ENCODE measurements at regions not wholly inside any gene's neighbourhood (a gene's known extent, or its start where the extent isn't known, plus 50 kb on each side); places are given as distances from the start of the nearest gene placed in this dataset.

DNA sequence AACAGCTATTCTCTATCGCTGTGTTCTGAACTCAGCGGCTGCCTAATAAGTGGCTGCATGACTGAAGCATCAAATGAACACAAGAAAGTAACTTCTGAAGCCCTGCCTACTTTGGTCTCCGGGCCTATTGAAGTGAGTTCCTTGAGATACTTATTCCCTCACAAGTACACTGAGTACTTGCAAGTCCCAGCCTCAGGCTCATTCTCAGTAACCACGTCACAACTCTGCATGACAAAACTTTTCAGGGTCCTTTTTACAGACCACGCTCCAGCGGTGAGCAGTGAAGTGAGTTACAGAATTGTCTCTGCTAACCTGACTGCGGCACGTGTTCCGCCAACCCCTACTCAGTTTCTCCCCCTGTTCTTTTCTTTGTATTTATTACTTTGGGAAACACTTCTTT, 1342.7 kb upstream of the ADGRL4 start:
- H3K79me2 ChIP-seq (ENCODE audit: low read length): no peaks in the 10 kb centered on the region
- H3K9me2 ChIP-seq (replicated peaks; ENCODE audit: insufficient read depth, low read length): no peaks in the 10 kb centered on the region
- no peak for TF ChIP-seq EZH2 (optimal IDR thresholded peaks at IDR 0.05; ENCODE audit: low read depth, low read length)
- TF ChIP-seq, protein P1, sequence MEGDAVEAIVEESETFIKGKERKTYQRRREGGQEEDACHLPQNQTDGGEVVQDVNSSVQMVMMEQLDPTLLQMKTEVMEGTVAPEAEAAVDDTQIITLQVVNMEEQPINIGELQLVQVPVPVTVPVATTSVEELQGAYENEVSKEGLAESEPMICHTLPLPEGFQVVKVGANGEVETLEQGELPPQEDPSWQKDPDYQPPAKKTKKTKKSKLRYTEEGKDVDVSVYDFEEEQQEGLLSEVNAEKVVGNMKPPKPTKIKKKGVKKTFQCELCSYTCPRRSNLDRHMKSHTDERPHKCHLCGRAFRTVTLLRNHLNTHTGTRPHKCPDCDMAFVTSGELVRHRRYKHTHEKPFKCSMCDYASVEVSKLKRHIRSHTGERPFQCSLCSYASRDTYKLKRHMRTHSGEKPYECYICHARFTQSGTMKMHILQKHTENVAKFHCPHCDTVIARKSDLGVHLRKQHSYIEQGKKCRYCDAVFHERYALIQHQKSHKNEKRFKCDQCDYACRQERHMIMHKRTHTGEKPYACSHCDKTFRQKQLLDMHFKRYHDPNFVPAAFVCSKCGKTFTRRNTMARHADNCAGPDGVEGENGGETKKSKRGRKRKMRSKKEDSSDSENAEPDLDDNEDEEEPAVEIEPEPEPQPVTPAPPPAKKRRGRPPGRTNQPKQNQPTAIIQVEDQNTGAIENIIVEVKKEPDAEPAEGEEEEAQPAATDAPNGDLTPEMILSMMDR (IDR thresholded peaks at IDR 0.05; ENCODE audit: low read length): no peak
- H2AFZ ChIP-seq (ENCODE audit: low read length): no peak overlapping the region
- no peaks in the 10 kb centered on the region for H4K20me1 ChIP-seq (ENCODE audit: insufficient read depth, low read length)
- no peak overlapping the region for H3K4me3 ChIP-seq (ENCODE audit: low read length)
- no peaks in the 10 kb centered on the region for H3K4me1 ChIP-seq (ENCODE audit: low read length)
- H3K27ac ChIP-seq (ENCODE audit: low read length): no peak overlapping the region
- no peaks in the 10 kb centered on the region for H3K27me3 ChIP-seq (replicated peaks; ENCODE audit: insufficient read depth, low read length)
- no peaks in the 10 kb centered on the region for H3K36me3 ChIP-seq (replicated peaks; ENCODE audit: insufficient read depth, low read length)
- H3K9me3 ChIP-seq (replicated peaks; ENCODE audit: insufficient read depth, low read length): no peaks in the 10 kb centered on the region
- H3K4me2 ChIP-seq (ENCODE audit: low read depth, low read length): no peak overlapping the region
- no peak for DNase-seq
- H3F3A ChIP-seq (ENCODE audit: insufficient read depth, low read length): no peaks in the 10 kb centered on the region
- no peak overlapping the region for H3K9ac ChIP-seq (ENCODE audit: low read length)

- Histone ChIP-seq H3K4me1 (ENCODE audit: low read length) (no peaks in the 10 kb centered on the region), H3K9me3 (replicated peaks; ENCODE audit: insufficient read depth, low read length) (no peaks in the 10 kb centered on the region), H3K27ac (ENCODE audit: low read length) (no peak overlapping the region), H3K36me3 (replicated peaks; ENCODE audit: insufficient read depth, low read length) (no peaks in the 10 kb centered on the region), H2AFZ (ENCODE audit: low read length) (no peak overlapping the region), H3K9me2 (replicated peaks; ENCODE audit: insufficient read depth, low read length) (no peaks in the 10 kb centered on the region), H3F3A (ENCODE audit: insufficient read depth, low read length) (no peaks in the 10 kb centered on the region), H3K4me2 (ENCODE audit: low read depth, low read length) (no peak overlapping the region), H3K4me3 (ENCODE audit: low read length) (no peak overlapping the region), H3K79me2 (ENCODE audit: low read length) (no peaks in the 10 kb centered on the region), H3K9ac (ENCODE audit: low read length) (no peak overlapping the region), H4K20me1 (ENCODE audit: insufficient read depth, low read length) (no peaks in the 10 kb centered on the region), H3K27me3 (replicated peaks; ENCODE audit: insufficient read depth, low read length) (no peaks in the 10 kb centered on the region)
- no peak for DNase-seq
- TF ChIP-seq EZH2 (optimal IDR thresholded peaks at IDR 0.05; ENCODE audit: low read depth, low read length): no peak
- TF ChIP-seq EZH2phosphoT487 (IDR thresholded peaks at IDR 0.05; ENCODE audit: low read length): no peak
- TF ChIP-seq, protein P1 (IDR thresholded peaks at IDR 0.05; ENCODE audit: low read length): no peak
These were observed 1334.5 kb upstream of the ADGRL4 start for GRCh38 chr1:80341021-80341420.

- H3K9me3 ChIP-seq (replicated peaks; ENCODE audit: insufficient read depth, low read length): no peaks in the 10 kb centered on the region
- no peaks in the 10 kb centered on the region for H3F3A ChIP-seq (ENCODE audit: insufficient read depth, low read length)
- no peak overlapping the region for H3K9ac ChIP-seq (ENCODE audit: low read length)
- no peak overlapping the region for H3K4me2 ChIP-seq (ENCODE audit: low read depth, low read length)
- no peaks in the 10 kb centered on the region for H3K79me2 ChIP-seq (ENCODE audit: low read length)
- no peak overlapping the region for H3K4me3 ChIP-seq (ENCODE audit: low read length)
- TF ChIP-seq EZH2 (optimal IDR thresholded peaks at IDR 0.05; ENCODE audit: low read depth, low read length): no peak
- no peak for TF ChIP-seq EZH2phosphoT487 (IDR thresholded peaks at IDR 0.05; ENCODE audit: low read length)
- TF ChIP-seq, protein P1 (IDR thresholded peaks at IDR 0.05; ENCODE audit: low read length): no peak
- H2AFZ ChIP-seq (ENCODE audit: low read length): no peak overlapping the region
- no peaks in the 10 kb centered on the region for H3K27me3 ChIP-seq (replicated peaks; ENCODE audit: insufficient read depth, low read length)
- DNase-seq: no peak
- H3K36me3 ChIP-seq (replicated peaks; ENCODE audit: insufficient read depth, low read length): no peaks in the 10 kb centered on the region
- H3K9me2 ChIP-seq (replicated peaks; ENCODE audit: insufficient read depth, low read length): no peaks in the 10 kb centered on the region
- no peak overlapping the region for H3K27ac ChIP-seq (ENCODE audit: low read length)
- no peaks in the 10 kb centered on the region for H4K20me1 ChIP-seq (ENCODE audit: insufficient read depth, low read length)
- H3K4me1 ChIP-seq (ENCODE audit: low read length): no peaks in the 10 kb centered on the region
These were observed 1311.6 kb upstream of the ADGRL4 start for GRCh38 chr1:80318108-80318507.

All from MM.1S (cell line).